Colonic mucosa (tissue), 4 donors: ENCODE measurements at regions not wholly inside any gene's neighbourhood (a gene's known extent, or its start where the extent isn't known, plus 50 kb on each side); places are given as distances from the start of the nearest gene placed in this dataset.

ENCODE experiments used
- DNase-seq: peaks from one replicate; pipeline ENCODE4 v3.0.0-alpha.2; 2020
- H3K27ac ChIP-seq: fragments of 200-600 bp; one replicate; pipeline ENCODE4 v1.8.0; 2021
- H3K27me3 ChIP-seq: fragments of 200-600 bp; one replicate; pipeline ENCODE4 v1.8.0; 2021
- H3K36me3 ChIP-seq: fragments of 200-600 bp; one replicate; pipeline ENCODE4 v1.8.0; 2021
- H3K4me1 ChIP-seq: fragments of 200-600 bp; one replicate; pipeline ENCODE4 v1.8.0; 2021; ENCODE audit warnings: mild to moderate bottlenecking
- H3K4me3 ChIP-seq: fragments of 200-600 bp; one replicate; pipeline ENCODE4 v1.8.0; 2021
- H3K9ac ChIP-seq, 2 donors: one replicate each; pipeline ENCODE4 v1.7.0; 2013; ENCODE audit warnings: control low read depth in 2 of 2, low read depth in 2 of 2, low read length in 2 of 2
- H3K9me3 ChIP-seq: fragments of 200-600 bp; one replicate; pipeline ENCODE4 v1.8.0; 2021
- CTCF ChIP-seq: fragments of 200-600 bp; IDR thresholded peaks from one replicate; pipeline ENCODE4 v1.8.0; 2022; ENCODE audit warnings: antibody characterized with exemption, mild to moderate bottlenecking
- intact Hi-C: fragments of 100-400 bp; cut with DNase I; formaldehyde crosslinking; loops from one replicate; pipeline ENCODE4 v1.14.1; 2022
- donor health status: healthy.
- donor health status: DM: no; HTN: no; CAD: no.
- donor health status: DM: no; HTN: no; CAD: no.

- Histone ChIP-seq H3K9me3 (no peaks in the 10 kb centered on the region), H3K4me3 (no peak overlapping the region)
- intact Hi-C loops = no loop called here
These were observed 729.3 kb upstream of the LUZP2 start for GRCh38 chr11:23767576-23767975.

DNA sequence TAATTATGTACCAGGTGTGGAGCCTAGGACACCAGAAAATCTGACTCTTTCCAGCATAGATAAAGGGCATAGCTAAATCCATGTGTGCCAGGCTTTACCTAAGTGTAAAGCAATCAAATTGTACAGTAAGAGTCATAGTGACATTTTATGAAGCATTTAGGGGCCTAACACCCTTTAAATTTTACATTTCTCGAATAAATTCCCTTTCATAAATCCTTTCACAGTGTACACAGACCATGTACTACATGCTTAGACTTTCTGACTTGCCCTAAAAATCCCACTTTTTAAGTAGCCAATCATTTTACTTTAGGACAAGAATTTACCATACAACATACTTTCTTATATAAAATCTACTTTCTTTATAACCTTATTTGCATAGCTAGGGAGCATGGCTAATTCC lies 727.6 kb upstream of the LUZP2 start:
- Histone ChIP-seq H3K9ac (no peak overlapping the region), H3K27me3 (no peaks in the 10 kb centered on the region), H3K4me1 (no peaks in the 10 kb centered on the region), H3K36me3 (no peaks in the 10 kb centered on the region), H3K4me3 (no peak overlapping the region), H3K27ac (no peak overlapping the region), H3K9me3 (no peaks in the 10 kb centered on the region)
- no peak for DNase-seq
- intact Hi-C loops = no loop called here
- TF ChIP-seq CTCF = no peak

More at GRCh38 chr11:23767576-23767975, 729.3 kb upstream of the LUZP2 start:
- DNase-seq = no peak
- Histone ChIP-seq H3K36me3 (no peaks in the 10 kb centered on the region), H3K27ac (no peak overlapping the region), H3K9ac (no peak overlapping the region), H3K4me1 (no peaks in the 10 kb centered on the region), H3K27me3 (no peaks in the 10 kb centered on the region)
- no peak for TF ChIP-seq CTCF

DNA sequence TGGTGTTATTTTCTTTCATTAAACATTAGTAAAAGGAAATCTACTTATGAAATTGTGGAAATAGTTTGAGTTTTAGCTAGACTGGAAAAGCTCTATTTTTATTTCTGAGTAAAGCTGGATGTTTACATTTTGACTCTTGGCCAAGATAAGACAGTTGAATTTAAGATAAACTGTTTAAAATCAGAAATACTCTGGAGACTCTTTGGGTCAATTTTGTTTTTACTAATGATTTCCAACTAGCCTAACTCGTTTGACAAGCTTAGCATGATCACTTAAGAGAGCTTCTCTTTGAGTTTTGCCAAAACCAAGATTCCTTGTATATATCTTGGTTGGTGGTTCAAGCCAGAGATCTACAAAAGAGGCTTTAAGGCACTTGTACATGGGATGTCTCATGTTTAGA lies 724.8 kb upstream of the LUZP2 start:
- Histone ChIP-seq H3K36me3 (no peaks in the 10 kb centered on the region), H3K4me3 (no peak overlapping the region), H3K27me3 (no peaks in the 10 kb centered on the region), H3K9me3 (no peaks in the 10 kb centered on the region), H3K9ac (no peak overlapping the region), H3K4me1 (no peaks in the 10 kb centered on the region), H3K27ac (no peak overlapping the region)
- no peak for TF ChIP-seq CTCF
- DNase-seq = no peak
- intact Hi-C loops = no loop called here

- no peaks in the 10 kb centered on the region for H3K9me3 ChIP-seq
- H3K9ac ChIP-seq = no peak overlapping the region
- DNase-seq = no peak
- H3K27me3 ChIP-seq = no peaks in the 10 kb centered on the region
- no peak overlapping the region for H3K27ac ChIP-seq
- H3K4me1 ChIP-seq = no peaks in the 10 kb centered on the region
- no peaks in the 10 kb centered on the region for H3K36me3 ChIP-seq
- no peak overlapping the region for H3K4me3 ChIP-seq
- intact Hi-C loops = no loop called here
- no peak for TF ChIP-seq CTCF
These were observed 717.9 kb upstream of the LUZP2 start for GRCh38 chr11:23778971-23779370.

DNA sequence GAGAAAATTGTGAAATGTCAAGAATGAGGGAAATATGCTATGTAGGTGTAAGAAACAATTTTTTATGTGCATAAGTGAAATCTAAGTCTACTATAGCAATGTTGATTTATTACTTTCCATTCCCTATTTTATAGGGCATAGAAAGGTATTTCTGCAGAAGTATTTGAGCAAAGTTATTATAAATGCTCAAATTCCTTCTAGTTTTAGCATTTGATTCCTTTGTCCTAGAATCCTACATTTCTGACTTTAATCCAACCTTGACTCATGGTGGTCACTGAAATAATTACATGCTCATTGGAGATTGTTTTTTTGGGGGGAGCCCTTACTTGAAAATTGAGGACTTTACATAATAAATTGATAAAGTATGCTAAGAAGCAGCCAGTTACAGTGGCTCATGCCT lies 716.6 kb upstream of the LUZP2 start:
- Histone ChIP-seq H3K4me3 (no peak overlapping the region), H3K27me3 (no peaks in the 10 kb centered on the region), H3K27ac (no peak overlapping the region), H3K36me3 (no peaks in the 10 kb centered on the region), H3K9ac (no peak overlapping the region), H3K4me1 (no peaks in the 10 kb centered on the region), H3K9me3 (no peaks in the 10 kb centered on the region)
- no peak for TF ChIP-seq CTCF
- intact Hi-C loops = no loop called here
- no peak for DNase-seq
